HL-60 (cell line): ENCODE measurements at regions not wholly inside any gene's neighbourhood (a gene's known extent, or its start where the extent isn't known, plus 50 kb on each side); places are given as distances from the start of the nearest gene placed in this dataset.

ENCODE experiments used
- DNase-seq, 2 experiments: peaks; one replicate each; pipeline ENCODE4 v3.0.0-alpha.2; 2010 to 2020; ENCODE audit warnings: low read depth in 1 of 2, low spot score in 1 of 2
- H3K27ac ChIP-seq: fragments of 250-450 bp; sonication (Bioruptor Pico); replicated peaks from 2 replicates; pipeline ENCODE4 v1.5.1; 2020; ENCODE audit warnings: mild to moderate bottlenecking, moderate library complexity
- H3K27me3 ChIP-seq: fragments of 250-450 bp; sonication (Bioruptor Pico); 2 replicates; pipeline ENCODE4 v1.5.1; 2021; ENCODE audit warnings: mild to moderate bottlenecking, moderate library complexity; ENCODE audit not compliant: insufficient read depth, poor library complexity, severe bottlenecking
- H3K4me3 ChIP-seq: replicated peaks from 2 replicates; pipeline ENCODE4 v1.5.1; 2011; ENCODE audit warnings: mild to moderate bottlenecking, control low read depth, low read length; ENCODE audit not compliant: insufficient read depth
- CTCF ChIP-seq: IDR thresholded peaks from one replicate; pipeline ENCODE4 v1.5.1; 2011; ENCODE audit warnings: low read length, control low read depth, inconsistent platforms; ENCODE audit not compliant: insufficient read depth
- GABPA ChIP-seq: IDR thresholded peaks from 2 replicates; pipeline ENCODE4 v1.6.1; 2012; ENCODE audit warnings: low read depth
- POLR2AphosphoS5 ChIP-seq: IDR thresholded peaks from 2 replicates; pipeline ENCODE4 v1.6.1; 2012; ENCODE audit warnings: low read depth
- SPI1 ChIP-seq: IDR thresholded peaks from 2 replicates; pipeline ENCODE4 v1.6.1; 2012; ENCODE audit warnings: low read depth, mild to moderate bottlenecking, borderline replicate concordance
- TF ChIP-seq, protein P1 (sequence below): IDR thresholded peaks from 2 replicates; pipeline ENCODE4 v1.6.1; 2012; ENCODE audit warnings: low read depth; ENCODE audit not compliant: insufficient replicate concordance

- DNase-seq = no peak
- no peak overlapping the region for H3K27ac ChIP-seq
- H3K4me3 ChIP-seq = no peak overlapping the region
- TF ChIP-seq SPI1 (no peak), POLR2AphosphoS5 (no peak), CTCF (no peak), GABPA (no peak)
- TF ChIP-seq, protein P1, sequence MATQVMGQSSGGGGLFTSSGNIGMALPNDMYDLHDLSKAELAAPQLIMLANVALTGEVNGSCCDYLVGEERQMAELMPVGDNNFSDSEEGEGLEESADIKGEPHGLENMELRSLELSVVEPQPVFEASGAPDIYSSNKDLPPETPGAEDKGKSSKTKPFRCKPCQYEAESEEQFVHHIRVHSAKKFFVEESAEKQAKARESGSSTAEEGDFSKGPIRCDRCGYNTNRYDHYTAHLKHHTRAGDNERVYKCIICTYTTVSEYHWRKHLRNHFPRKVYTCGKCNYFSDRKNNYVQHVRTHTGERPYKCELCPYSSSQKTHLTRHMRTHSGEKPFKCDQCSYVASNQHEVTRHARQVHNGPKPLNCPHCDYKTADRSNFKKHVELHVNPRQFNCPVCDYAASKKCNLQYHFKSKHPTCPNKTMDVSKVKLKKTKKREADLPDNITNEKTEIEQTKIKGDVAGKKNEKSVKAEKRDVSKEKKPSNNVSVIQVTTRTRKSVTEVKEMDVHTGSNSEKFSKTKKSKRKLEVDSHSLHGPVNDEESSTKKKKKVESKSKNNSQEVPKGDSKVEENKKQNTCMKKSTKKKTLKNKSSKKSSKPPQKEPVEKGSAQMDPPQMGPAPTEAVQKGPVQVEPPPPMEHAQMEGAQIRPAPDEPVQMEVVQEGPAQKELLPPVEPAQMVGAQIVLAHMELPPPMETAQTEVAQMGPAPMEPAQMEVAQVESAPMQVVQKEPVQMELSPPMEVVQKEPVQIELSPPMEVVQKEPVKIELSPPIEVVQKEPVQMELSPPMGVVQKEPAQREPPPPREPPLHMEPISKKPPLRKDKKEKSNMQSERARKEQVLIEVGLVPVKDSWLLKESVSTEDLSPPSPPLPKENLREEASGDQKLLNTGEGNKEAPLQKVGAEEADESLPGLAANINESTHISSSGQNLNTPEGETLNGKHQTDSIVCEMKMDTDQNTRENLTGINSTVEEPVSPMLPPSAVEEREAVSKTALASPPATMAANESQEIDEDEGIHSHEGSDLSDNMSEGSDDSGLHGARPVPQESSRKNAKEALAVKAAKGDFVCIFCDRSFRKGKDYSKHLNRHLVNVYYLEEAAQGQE = no peak
- no peaks in the 10 kb centered on the region for H3K27me3 ChIP-seq
Measured at GRCh38 chr1:57474137-57474750, 50.4 kb upstream of the DAB1 start.
